GM23248 (cell line): ENCODE measurements at regions not wholly inside any gene's neighbourhood (a gene's known extent, or its start where the extent isn't known, plus 50 kb on each side); places are given as distances from the start of the nearest gene placed in this dataset.

Experiments
- DNase-seq: peaks from one replicate; pipeline ENCODE4 v3.0.0-alpha.2; 2015
- H2AFZ ChIP-seq: fragments of 200-600 bp; sonication (generic); 2 replicates; pipeline ENCODE4 v1.6.1; 2016; ENCODE audit warnings: antibody characterized with exemption
- H3F3A ChIP-seq: fragments of 200-600 bp; sonication (generic); 2 replicates; pipeline ENCODE4 v1.6.1; 2016; ENCODE audit warnings: mild to moderate bottlenecking, antibody characterized with exemption, mixed run types; ENCODE audit not compliant: insufficient read depth
- H3K27ac ChIP-seq: fragments of 200-600 bp; sonication (generic); 2 replicates; pipeline ENCODE4 v1.5.1; 2016; ENCODE audit warnings: mild to moderate bottlenecking
- H3K27me3 ChIP-seq: fragments of 200-600 bp; sonication (generic); replicated peaks from 2 replicates; pipeline ENCODE4 v1.6.1; 2016; ENCODE audit warnings: mild to moderate bottlenecking; ENCODE audit not compliant: insufficient read depth
- H3K36me3 ChIP-seq: fragments of 200-600 bp; sonication (generic); 2 replicates; pipeline ENCODE4 v1.6.1; 2016; ENCODE audit warnings: low read depth, mild to moderate bottlenecking
- H3K4me1 ChIP-seq: fragments of 200-600 bp; sonication (generic); 2 replicates; pipeline ENCODE4 v1.6.1; 2016; ENCODE audit warnings: mild to moderate bottlenecking; ENCODE audit not compliant: insufficient read depth
- H3K4me2 ChIP-seq: fragments of 200-600 bp; sonication (generic); one replicate; pipeline ENCODE4 v1.6.1; 2016; ENCODE audit warnings: mild to moderate bottlenecking; ENCODE audit not compliant: unreplicated experiment
- H3K4me3 ChIP-seq: fragments of 200-600 bp; sonication (generic); 2 replicates; pipeline ENCODE4 v1.5.1; 2016; ENCODE audit warnings: mild to moderate bottlenecking
- H3K79me2 ChIP-seq: fragments of 200-600 bp; sonication (generic); 2 replicates; pipeline ENCODE4 v1.6.1; 2016; ENCODE audit warnings: mild to moderate bottlenecking; ENCODE audit not compliant: insufficient read depth
- H3K9ac ChIP-seq: fragments of 200-600 bp; sonication (generic); 2 replicates; pipeline ENCODE4 v1.6.1; 2016; ENCODE audit warnings: mild to moderate bottlenecking
- H3K9me2 ChIP-seq: fragments of 200-600 bp; sonication (generic); 2 replicates; pipeline ENCODE4 v1.6.1; 2016; ENCODE audit warnings: mixed run types, mild to moderate bottlenecking, moderate library complexity; ENCODE audit not compliant: insufficient read depth
- H3K9me3 ChIP-seq: fragments of 200-600 bp; sonication (generic); one replicate; pipeline ENCODE4 v1.6.1; 2017; ENCODE audit warnings: low read depth
- H4K20me1 ChIP-seq: fragments of 200-600 bp; sonication (generic); 2 replicates; pipeline ENCODE4 v1.6.0; 2016; ENCODE audit not compliant: insufficient read depth
- EZH2 ChIP-seq: fragments of 200-600 bp; sonication (generic); IDR thresholded peaks from 2 replicates; pipeline ENCODE4 v1.6.1; 2018; ENCODE audit warnings: antibody characterized with exemption, mild to moderate bottlenecking; ENCODE audit not compliant: insufficient read depth, poor library complexity, severe bottlenecking
- EZH2phosphoT487 ChIP-seq: fragments of 200-600 bp; sonication (generic); IDR thresholded peaks from 2 replicates; pipeline ENCODE4 v1.6.1; 2018; ENCODE audit warnings: antibody characterized with exemption, moderate library complexity, mild to moderate bottlenecking, low read depth; ENCODE audit not compliant: insufficient read depth
- WGBS, 2 experiments: methylation state at CpG; one replicate each; pipeline ENCODE4 v1.1.6; 2015 to 2017; ENCODE audit warnings: low lambda C conversion rate in 2 of 2, low coverage in 1 of 2; ENCODE audit errors: missing lambda C conversion rate in 2 of 2; 5-methylcytosine and 5-hydroxymethylcytosine counted together
- in situ Hi-C: fragments of 300-500 bp; cut with MboI; formaldehyde crosslinking; loops from 2 replicates; pipeline ENCODE4 v1.15.0; 2020

GRCh38 chr3:135382621-135383020, 582.9 kb upstream of the PPP2R3A start:
- Histone ChIP-seq H3K27ac (no peak overlapping the region), H3K9me3 (no peaks in the 10 kb centered on the region), H3K9ac (no peak overlapping the region), H4K20me1 (no peaks in the 10 kb centered on the region), H3K4me1 (no peaks in the 10 kb centered on the region), H3K4me3 (no peak overlapping the region), H3K79me2 (no peaks in the 10 kb centered on the region), H3K9me2 (no peaks in the 10 kb centered on the region), H3K4me2 (no peak overlapping the region), H3K36me3 (no peaks in the 10 kb centered on the region), H2AFZ (no peak overlapping the region), H3F3A (no peaks in the 10 kb centered on the region), H3K27me3 (no peaks in the 10 kb centered on the region)
- in situ Hi-C loops, result no loop called here
- no peak for DNase-seq
- WGBS, 2 experiments, result 12 to 21% methylated on average over 3 of the region's 3 CpGs
- TF ChIP-seq EZH2, result no peak
- TF ChIP-seq EZH2phosphoT487, result no peak

DNA sequence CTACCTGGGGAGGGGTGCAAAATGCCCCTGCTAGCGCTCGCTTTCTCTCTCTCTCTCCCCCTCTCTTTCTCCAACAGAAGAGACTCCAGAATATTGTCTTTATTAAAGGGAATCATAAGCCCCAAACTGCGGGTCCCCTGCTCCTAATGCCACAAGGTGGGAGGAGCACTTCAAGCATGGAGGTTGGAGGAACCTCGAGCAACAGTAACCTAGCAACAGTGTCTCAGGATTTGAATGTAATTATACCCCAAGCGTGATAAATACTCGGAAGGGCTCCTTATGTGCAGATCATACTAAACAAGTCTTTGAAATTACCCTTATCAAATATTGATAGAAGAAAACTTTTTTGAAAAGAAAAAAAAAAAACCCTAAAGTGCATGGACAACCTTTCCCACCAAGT, 582.2 kb upstream of the PPP2R3A start:
- Histone ChIP-seq H3K4me2 (no peak overlapping the region), H3K4me1 (no peaks in the 10 kb centered on the region), H4K20me1 (no peaks in the 10 kb centered on the region), H3K4me3 (no peak overlapping the region), H3K79me2 (no peaks in the 10 kb centered on the region), H3K9ac (no peak overlapping the region), H2AFZ (no peak overlapping the region), H3K36me3 (no peaks in the 10 kb centered on the region), H3F3A (no peaks in the 10 kb centered on the region), H3K27me3 (no peaks in the 10 kb centered on the region), H3K27ac (no peak overlapping the region), H3K9me2 (no peaks in the 10 kb centered on the region), H3K9me3 (no peaks in the 10 kb centered on the region)
- TF ChIP-seq EZH2 (no peak), EZH2phosphoT487 (no peak)
- DNase-seq, result no peak
- WGBS, 2 experiments, result 24 to 29% methylated on average over 6 of the region's 6 CpGs
- in situ Hi-C loops, result no loop called here

DNA sequence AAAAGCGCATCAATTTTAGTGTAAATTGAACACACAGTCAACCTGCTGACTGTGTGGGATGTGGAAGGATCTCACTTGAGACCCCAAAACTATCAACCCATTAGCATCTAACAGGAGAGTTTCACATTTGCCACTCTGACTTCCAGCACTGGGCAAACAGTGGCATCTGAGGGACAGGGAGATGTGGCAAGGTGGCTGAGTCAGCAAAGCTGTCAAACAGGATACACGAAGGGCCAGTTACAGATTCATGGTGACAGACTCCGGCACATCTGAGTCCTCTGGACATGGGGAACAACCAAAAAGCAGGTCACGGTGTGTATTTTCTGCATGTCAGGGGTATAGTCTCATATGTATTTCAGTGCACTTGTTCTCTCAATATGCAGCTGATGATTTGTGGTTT, 573.4 kb upstream of the PPP2R3A start:
- H3K4me3 ChIP-seq, result no peak overlapping the region
- 25 to 30% methylated on average over 4 of the region's 4 CpGs for WGBS, 2 experiments
- TF ChIP-seq EZH2phosphoT487 (no peak), EZH2 (no peak)

DNA sequence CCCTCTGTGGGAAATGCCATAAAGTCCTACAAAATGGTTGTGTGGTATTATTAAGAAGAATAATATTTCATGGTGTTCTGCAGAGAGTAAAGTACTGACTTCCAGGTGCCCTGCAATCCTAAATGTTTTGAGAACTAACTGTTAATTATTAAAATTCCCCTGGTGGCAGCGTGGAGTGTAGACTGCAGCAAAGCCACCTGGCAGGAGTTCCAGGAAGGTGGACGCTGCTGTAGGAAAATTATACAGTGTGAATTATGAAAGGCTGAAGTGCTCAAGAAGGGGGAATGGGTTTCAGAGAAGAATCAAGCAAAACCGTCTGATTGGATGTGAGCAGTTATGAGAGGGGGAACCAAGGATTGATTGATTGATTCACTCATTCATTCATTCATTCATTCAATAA, 572.4 kb upstream of the PPP2R3A start:
- H4K20me1 ChIP-seq, result no peaks in the 10 kb centered on the region
- no peaks in the 10 kb centered on the region for H3K4me1 ChIP-seq
- no peak overlapping the region for H2AFZ ChIP-seq
- no peaks in the 10 kb centered on the region for H3F3A ChIP-seq
- H3K4me3 ChIP-seq, result no peak overlapping the region
- TF ChIP-seq EZH2, result no peak
- no peak for TF ChIP-seq EZH2phosphoT487
- no peaks in the 10 kb centered on the region for H3K9me2 ChIP-seq
- in situ Hi-C loops, result no loop called here
- no peaks in the 10 kb centered on the region for H3K9me3 ChIP-seq
- 23 to 28% methylated on average over 3 of the region's 3 CpGs for WGBS, 2 experiments
- H3K4me2 ChIP-seq, result no peak overlapping the region
- H3K27me3 ChIP-seq, result no peaks in the 10 kb centered on the region
- no peak overlapping the region for H3K9ac ChIP-seq
- no peaks in the 10 kb centered on the region for H3K36me3 ChIP-seq
- H3K79me2 ChIP-seq, result no peaks in the 10 kb centered on the region
- no peak overlapping the region for H3K27ac ChIP-seq
- DNase-seq, result no peak

More for the DNA sequence above, 573.4 kb upstream of the PPP2R3A start:
- Histone ChIP-seq H4K20me1 (no peaks in the 10 kb centered on the region), H3K9me3 (no peaks in the 10 kb centered on the region), H3K36me3 (no peaks in the 10 kb centered on the region), H3K27ac (no peak overlapping the region), H3K4me1 (no peaks in the 10 kb centered on the region), H3K9ac (no peak overlapping the region), H3K4me2 (no peak overlapping the region), H3K27me3 (no peaks in the 10 kb centered on the region), H3F3A (no peaks in the 10 kb centered on the region), H3K79me2 (no peaks in the 10 kb centered on the region), H2AFZ (no peak overlapping the region), H3K9me2 (no peaks in the 10 kb centered on the region)
- in situ Hi-C loops, result no loop called here
- no peak for DNase-seq

DNA sequence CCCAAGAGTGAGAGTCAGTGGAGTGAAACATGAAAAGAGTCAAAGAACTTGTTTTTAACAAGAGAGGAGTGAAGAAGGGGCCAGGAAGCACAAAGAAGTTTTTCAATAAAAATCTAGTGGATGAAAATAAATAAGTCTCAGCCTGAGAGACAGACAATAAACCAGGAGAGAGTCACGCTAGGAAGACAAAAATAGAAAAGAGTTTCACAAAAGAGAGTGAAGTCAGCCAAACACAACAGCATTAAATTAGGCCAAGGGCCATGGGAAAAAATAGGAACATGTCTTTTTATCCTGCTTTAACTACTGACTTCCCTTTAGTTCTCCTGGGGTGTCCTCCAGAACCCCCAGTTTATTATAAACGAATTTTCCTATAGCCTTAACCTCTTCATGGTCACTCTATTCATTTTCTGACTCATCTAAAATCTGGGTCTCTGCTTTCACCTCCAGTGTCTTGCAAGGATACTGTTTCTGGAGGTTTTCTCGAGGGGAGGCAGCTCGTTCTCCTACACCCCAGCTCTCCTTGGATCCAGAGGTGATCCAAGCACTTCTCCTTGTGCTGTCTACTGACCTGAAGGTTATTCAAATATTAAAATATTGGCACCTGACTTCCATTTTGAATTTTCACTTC, 571.5 kb upstream of the PPP2R3A start:
- Histone ChIP-seq H3F3A (no peaks in the 10 kb centered on the region), H3K4me3 (no peak overlapping the region), H3K9me2 (no peaks in the 10 kb centered on the region), H3K36me3 (no peaks in the 10 kb centered on the region), H3K4me1 (no peaks in the 10 kb centered on the region), H3K79me2 (no peaks in the 10 kb centered on the region), H3K9me3 (no peaks in the 10 kb centered on the region), H3K4me2 (no peak overlapping the region), H3K9ac (no peak overlapping the region), H3K27me3 (no peaks in the 10 kb centered on the region), H2AFZ (no peak overlapping the region), H4K20me1 (no peaks in the 10 kb centered on the region), H3K27ac (no peak overlapping the region)
- no peak for DNase-seq
- no peak for TF ChIP-seq EZH2
- no peak for TF ChIP-seq EZH2phosphoT487
- in situ Hi-C loops, result no loop called here
- 4 to 10% methylated on average over 4 of the region's 4 CpGs for WGBS, 2 experiments
